HUDEP-2 (cell line): ENCODE measurements at regions not wholly inside any gene's neighbourhood (a gene's known extent, or its start where the extent isn't known, plus 50 kb on each side); places are given as distances from the start of the nearest gene placed in this dataset.
"Not testable (repeated sequence)": the region's sequence is repeated elsewhere in the genome, so short reads cannot be mapped to it uniquely, and the experiment has no call there.

ENCODE experiments used
- DNase-seq, 76 experiments: peaks; one replicate each; lab custom pipeline; 2025; ENCODE audit not compliant: unreplicated experiment in 76 of 76; lab: John Stamatoyannopoulos, UW

DNA sequence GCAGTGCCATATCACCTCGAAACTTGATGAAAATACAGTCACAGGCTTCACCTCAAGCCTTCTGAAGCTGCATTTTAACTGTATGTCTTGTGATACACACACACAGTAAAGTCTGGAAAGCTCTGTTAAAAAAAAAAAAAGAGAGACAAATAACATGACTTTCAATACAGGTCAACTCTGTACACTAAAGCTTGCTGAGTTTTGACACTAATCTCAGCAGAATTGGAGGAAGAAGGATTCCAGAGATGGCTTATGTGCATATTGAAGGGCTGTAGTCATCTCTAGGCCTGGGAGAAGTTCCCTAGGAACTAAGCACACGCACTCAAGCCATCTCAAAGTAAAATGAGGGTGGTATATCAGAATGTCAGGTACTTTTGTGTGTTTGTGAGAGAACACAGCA, 875.1 kb downstream of the EPHA4 start:
- DNase-seq, result no peak

GRCh38 chr2:220701115-220701514, 871.0 kb downstream of the EPHA4 start:
- DNase-seq, result no peak

GRCh38 chr2:220703279-220703678, 868.8 kb downstream of the EPHA4 start:
- no peak for DNase-seq

- DNase-seq, result no peak
Measured at GRCh38 chr2:220704081-220704480, 868.0 kb downstream of the EPHA4 start.

DNA sequence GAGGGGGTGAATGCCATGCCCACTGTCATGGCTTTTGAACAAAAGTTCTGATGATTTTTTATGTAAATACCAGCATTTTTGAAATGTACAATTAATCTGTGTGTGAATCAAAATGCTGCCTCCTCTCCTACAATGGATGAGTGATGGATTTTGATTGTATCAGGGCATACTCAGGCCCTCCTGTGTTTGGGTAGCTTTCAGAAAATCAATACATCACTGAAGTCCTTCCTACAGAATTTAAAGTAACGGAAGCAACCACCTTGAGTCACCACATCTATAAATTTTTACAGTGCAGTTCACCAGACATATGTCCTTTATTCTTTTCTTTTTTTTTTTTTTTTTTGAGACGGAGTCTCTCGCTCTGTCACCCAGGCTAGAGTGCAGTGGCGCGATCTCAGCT, 867.3 kb downstream of the EPHA4 start:
- DNase-seq, result no peak

DNA sequence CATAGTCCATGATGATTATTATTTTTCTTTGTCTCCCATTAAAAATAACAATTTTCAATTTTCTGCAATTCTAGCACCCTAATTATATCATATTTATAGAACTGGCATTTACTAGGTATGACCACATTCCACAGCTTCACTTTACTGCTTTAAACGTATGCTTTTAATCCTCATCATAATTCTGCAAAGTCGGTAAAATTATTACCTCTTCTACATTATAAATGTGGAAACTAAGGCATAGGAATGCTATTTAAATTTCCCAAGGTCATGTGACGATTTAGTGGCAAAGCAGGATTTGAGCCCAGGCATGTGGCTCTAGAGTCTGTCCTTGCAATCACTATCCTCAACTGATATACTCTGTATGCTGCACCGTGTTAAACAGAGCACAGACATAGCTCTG, 866.4 kb downstream of the EPHA4 start:
- no peak for DNase-seq

GRCh38 chr2:220707261-220707660, 864.8 kb downstream of the EPHA4 start:
- DNase-seq, result no peak

- DNase-seq, result no peak
Measured at GRCh38 chr2:220708366-220708765, 863.7 kb downstream of the EPHA4 start.

DNA sequence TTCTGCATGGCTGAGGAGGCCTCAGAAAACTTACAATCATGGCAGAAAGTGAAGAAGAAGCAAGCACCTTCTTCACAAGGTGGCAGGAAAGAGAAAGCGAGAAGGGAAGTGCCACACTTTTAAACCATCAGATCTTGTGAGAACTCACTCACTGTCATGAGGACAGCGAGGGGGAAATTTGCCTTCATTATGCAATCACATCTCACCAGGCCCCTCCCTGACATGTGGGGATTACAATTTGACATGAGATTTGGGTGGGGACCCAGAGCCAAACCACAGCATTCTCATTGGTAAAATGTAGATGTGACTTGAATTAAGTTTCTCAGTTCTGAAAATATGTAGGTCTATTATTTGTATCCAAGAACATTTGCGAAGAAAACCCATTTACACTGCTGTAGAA, 854.8 kb downstream of the EPHA4 start:
- DNase-seq, result no peak

GRCh38 chr2:220736778-220737177, 835.3 kb downstream of the EPHA4 start:
- no peak for DNase-seq

DNA sequence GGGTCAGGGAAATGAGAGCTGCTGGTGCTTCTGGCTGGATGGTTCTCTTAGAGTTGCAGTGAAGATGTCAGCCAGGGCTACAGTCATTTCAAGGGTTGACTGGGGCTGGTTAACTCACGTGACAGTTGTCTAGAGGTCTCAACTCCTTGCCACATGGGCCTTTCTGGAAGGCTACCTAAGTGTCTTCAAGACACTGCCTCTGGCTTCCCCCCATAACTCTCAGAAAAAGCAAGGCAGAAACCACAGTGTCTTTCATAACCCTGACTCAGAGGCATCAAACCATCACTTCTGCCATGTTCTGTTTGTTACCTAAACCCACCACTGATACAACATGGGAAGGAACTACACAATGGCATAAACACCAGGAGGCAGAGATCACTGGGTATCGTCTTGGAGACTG, 828.9 kb downstream of the EPHA4 start:
- no peak for DNase-seq

- DNase-seq, result no peak
Measured at GRCh38 chr2:220744861-220745260, 827.2 kb downstream of the EPHA4 start.

- DNase-seq, result no peak
Measured at GRCh38 chr2:220745682-220746081, 826.4 kb downstream of the EPHA4 start.

GRCh38 chr2:220747736-220748135, 824.4 kb downstream of the EPHA4 start:
- no peak for DNase-seq

- no peak for DNase-seq
Measured at GRCh38 chr2:220748875-220749479, 823.1 kb downstream of the EPHA4 start.

DNA sequence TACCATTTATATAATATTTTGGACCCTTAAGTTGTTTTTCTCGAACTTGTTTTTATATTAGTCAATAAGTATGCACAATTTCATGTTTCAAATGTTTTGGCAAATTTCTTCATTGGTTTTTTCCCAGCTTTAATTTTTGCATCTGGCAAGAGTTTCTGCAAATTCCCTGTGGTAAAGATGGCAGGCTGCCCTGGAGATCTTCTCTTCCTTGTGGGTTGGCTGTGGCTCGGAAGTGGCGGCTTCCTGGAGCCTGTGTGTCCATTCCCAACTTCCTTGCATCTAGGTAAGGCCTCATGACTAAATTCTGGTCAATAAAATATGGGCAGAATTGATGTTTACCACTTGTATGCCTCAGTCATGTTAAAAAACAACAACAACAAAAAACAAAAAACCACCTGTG, 818.6 kb downstream of the EPHA4 start:
- no peak for DNase-seq

DNA sequence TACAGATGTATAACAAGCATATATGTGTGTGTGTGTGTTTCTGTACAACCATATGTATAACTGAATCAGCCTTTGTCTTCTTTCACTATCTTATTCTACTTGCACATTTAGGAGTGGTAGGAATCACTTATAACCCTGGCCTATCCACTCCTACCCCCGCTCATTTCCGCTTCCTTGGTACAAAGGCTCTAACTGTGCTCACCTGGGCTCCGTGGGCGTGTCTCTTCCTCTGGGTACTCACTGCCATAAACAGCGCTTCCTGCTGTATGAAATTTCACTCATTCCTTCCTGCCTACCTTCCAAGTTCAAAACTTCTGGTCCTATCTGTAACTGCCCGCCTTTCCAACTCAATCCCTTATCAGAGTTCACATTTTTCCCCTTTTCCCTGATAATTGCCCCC, 815.5 kb downstream of the EPHA4 start:
- DNase-seq, result no peak

DNA sequence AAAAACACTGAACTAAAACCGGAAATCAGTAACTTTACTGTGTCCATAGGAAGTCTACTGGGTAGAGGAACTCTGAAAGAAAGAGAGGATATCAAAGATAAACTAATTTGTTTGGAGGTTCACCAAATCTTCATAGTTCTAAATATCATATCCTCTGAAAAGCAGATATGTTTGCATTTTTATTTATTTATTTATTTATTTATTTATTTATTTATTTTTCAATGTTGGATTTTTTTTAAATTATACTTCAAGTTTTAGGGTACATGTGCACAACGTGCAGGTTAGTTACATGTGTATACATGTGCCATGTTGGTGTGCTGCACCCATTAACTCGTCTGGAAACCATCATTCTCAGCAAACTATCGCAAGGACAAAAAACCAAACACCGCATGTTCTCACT, 813.7 kb downstream of the EPHA4 start:
- DNase-seq, result not testable (repeated sequence)

GRCh38 chr2:220764171-220764570, 807.9 kb downstream of the EPHA4 start:
- DNase-seq, result no peak

DNA sequence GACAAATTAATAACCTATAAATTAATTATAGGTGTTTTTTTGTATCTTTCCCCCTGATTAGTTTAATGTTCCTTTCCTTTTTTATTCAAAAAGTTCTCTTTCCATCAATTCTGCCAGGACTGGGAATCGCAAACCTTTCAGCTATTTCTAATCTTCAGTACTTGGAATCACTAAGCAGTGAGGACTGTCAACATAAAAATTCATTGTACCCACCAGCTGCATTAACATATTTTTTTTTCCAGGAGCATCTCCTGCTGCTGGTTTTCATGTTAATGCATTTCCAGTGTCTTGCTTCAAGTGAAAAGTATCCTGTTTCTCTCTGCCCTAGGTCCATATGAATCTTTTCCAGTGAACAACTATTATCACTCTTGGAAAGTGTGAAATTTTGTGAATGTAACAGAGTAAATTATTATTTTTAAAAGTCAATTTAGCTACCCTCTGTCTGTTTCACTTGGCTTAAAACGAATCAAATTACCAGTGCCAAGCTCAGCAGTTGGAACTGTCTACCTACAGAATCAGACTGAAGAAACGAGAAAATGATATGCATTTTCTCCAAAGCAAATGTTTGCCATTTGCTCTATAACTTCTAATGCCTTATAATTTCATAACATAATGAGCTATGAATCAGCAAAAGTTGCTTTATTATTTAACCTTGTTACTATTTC, 804.4 kb downstream of the EPHA4 start:
- no peak for DNase-seq

DNA sequence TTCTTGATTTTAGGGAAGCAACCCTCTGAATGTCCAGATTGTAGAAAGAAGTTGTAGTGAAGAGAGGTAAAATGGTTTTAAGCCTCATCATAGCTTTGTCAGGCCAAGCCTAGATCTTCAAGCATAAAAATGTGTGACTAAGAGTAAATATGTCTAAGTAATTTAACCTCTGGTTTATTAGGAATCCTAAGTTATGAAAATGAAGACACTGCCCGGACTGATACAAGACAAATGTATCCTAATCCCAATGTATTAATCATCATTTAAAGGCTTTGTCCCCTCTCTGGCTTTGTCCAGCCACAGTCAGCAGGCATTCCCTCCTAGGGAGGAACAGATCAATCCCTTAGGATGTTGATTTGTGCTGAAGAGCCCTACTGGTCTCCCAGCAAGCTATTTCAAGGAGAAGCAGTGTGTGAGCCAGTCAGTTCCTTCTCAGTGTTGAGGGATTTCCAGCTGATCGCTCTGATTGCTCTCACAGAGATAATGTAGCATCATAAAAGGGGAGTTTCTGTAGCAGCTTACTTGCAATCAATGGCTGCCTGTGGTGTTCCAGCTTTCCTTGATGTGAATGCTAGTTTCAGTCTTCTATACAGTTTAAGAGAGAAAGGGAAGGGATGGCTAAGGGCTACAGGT, 796.1 kb downstream of the EPHA4 start:
- no peak for DNase-seq

GRCh38 chr2:220779076-220779475, 793.0 kb downstream of the EPHA4 start:
- DNase-seq, result not testable (repeated sequence)
